ENCODE measurements at regions not wholly inside any gene's neighbourhood (a gene's known extent, or its start where the extent isn't known, plus 50 kb on each side); places are given as distances from the start of the nearest gene placed in this dataset.

- TF ChIP-seq CTCF (IDR thresholded peaks at IDR 0.05; ENCODE audit: low read length), result no peak
- no peak for TF ChIP-seq EZH2 (IDR thresholded peaks at IDR 0.05; ENCODE audit: borderline replicate concordance, low read length)
Observed at GRCh38 chr1:22347854-22348760, 103.5 kb upstream of the ZBTB40 start.

All from OCI-LY1 (cell line).